HepG2 (cell line): ENCODE measurements at regions not wholly inside any gene's neighbourhood (a gene's known extent, or its start where the extent isn't known, plus 50 kb on each side); places are given as distances from the start of the nearest gene placed in this dataset.

Experiments
- AGO2 ChIP-seq: fragments of 200-400 bp; formaldehyde crosslinking; optimal IDR thresholded peaks from 2 replicates; pipeline ENCODE3; 2017; ENCODE audit warnings: mild to moderate bottlenecking, low read depth, low read length, moderate library complexity
- POLR2G ChIP-seq: fragments of 200-400 bp; formaldehyde crosslinking; IDR thresholded peaks from 2 replicates; pipeline ENCODE4 v1.6.1; 2018; ENCODE audit warnings: mild to moderate bottlenecking, low read depth, low read length, moderate library complexity
- RCOR2 ChIP-seq: IDR thresholded peaks from 2 replicates; pipeline ENCODE4 v1.6.1; 2016; ENCODE audit warnings: missing biosample characterization, missing genetic modification reagents
- SP1 ChIP-seq, 2 experiments: fragments of 450-650 bp in 1 of 2; sonication (generic) in 1 of 2; formaldehyde crosslinking in 1 of 2; IDR thresholded peaks; 2 replicates each; pipeline versions ENCODE4 v1.4.0 to v1.6.1; 2016 to 2020; ENCODE audit warnings: missing genetic modification reagents in 1 of 2
- TFDP2 ChIP-seq: sonication (generic); formaldehyde crosslinking; IDR thresholded peaks from 2 replicates; pipeline ENCODE4 v1.4.0; 2020; ENCODE audit warnings: missing genetic modification reagents
- WIZ ChIP-seq: sonication (generic); formaldehyde crosslinking; IDR thresholded peaks from 2 replicates; pipeline ENCODE4 v1.5.1; 2020; ENCODE audit warnings: mild to moderate bottlenecking, missing genetic modification reagents
- ZBTB42 ChIP-seq: sonication (generic); formaldehyde crosslinking; IDR thresholded peaks from 2 replicates; pipeline ENCODE4 v1.5.0; 2020; ENCODE audit warnings: mild to moderate bottlenecking, missing genetic modification reagents
- ZHX2 ChIP-seq, 2 experiments: sonication (generic) in 1 of 2; formaldehyde crosslinking in 1 of 2; IDR thresholded peaks; 2 replicates each; pipeline versions ENCODE4 v1.6.1 to v1.9.0; 2014 to 2022; ENCODE audit warnings: antibody characterized with exemption in 1 of 2, borderline replicate concordance in 1 of 2, inconsistent platforms in 1 of 2, low read depth in 1 of 2, missing genetic modification reagents in 1 of 2
- ZNF264 ChIP-seq: sonication (generic); formaldehyde crosslinking; IDR thresholded peaks from 2 replicates; pipeline ENCODE4 v1.4.0; 2020; ENCODE audit warnings: missing genetic modification reagents

GRCh38 chr18:54440292-54440691 lies 82.6 kb downstream of the C18orf54 start (continued):
- no peak for TF ChIP-seq ZHX2 (IDR thresholded peaks at IDR 0.05; ENCODE audit: low read depth)
- no peak for TF ChIP-seq ZHX2 (CRISPR knock-in tag; IDR thresholded peaks at IDR 0.05; ENCODE audit: borderline replicate concordance)
- TF ChIP-seq SP1 (IDR thresholded peaks at IDR 0.05): no peak
- TF ChIP-seq SP1 (CRISPR knock-in tag; IDR thresholded peaks at IDR 0.05): no peak
- no peak for TF ChIP-seq WIZ
- no peak for TF ChIP-seq POLR2G
- TF ChIP-seq ZBTB42 (CRISPR knock-in tag): no peak
- no peak for TF ChIP-seq TFDP2 (CRISPR knock-in tag)
- TF ChIP-seq ZNF264 (CRISPR knock-in tag): no peak
- no peak for TF ChIP-seq RCOR2 (CRISPR knock-in tag)
- TF ChIP-seq AGO2: no peak
